ENCODE measurements at regions not wholly inside any gene's neighbourhood (a gene's known extent, or its start where the extent isn't known, plus 50 kb on each side); places are given as distances from the start of the nearest gene placed in this dataset.
A peak's percentile ranks its signal among the peaks of the same experiment; 100 is the strongest.
"Not testable (repeated sequence)": the region's sequence is repeated elsewhere in the genome, so short reads cannot be mapped to it uniquely, and the experiment has no call there.

DNA sequence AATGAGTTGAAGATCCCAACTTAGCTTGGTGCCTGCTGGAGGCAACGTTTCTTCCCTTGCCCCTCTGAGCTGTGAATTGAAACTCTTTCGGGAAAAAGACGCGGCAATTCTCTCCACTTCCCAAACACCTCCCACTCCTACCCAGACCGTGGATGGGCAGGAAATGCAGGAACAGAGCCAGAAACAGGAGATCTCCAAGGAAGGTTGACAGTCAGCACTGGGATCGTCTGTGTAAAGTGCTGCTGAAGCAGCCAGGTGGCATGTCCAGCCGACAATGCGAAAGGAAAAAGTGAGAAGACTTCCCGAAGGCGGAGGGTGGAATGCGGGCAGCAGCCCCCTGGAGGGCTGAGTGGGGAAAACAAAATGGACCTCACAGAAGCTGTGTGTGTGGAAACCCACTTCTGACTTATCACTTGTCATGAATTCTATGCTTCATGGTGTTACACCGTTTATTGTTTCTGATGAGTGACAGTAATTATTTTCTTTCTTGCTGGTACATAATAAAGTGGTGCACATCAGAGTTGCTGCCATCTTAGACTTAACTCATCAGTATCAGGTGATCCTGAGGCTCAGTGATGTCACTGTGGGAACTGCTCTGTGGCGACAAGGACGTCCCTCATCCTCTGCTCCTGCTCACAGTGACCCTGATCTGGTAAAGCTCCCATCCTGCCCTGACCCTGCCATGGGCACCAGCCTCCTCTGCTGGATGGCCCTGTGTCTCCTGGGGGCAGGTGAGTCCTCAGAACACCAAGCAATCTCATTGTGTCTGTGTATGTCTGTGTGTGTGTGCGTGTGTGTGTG lies 220.5 kb upstream of the PRSS1 start:
- ATAC-seq, result no peak
- TF ChIP-seq, protein P1, sequence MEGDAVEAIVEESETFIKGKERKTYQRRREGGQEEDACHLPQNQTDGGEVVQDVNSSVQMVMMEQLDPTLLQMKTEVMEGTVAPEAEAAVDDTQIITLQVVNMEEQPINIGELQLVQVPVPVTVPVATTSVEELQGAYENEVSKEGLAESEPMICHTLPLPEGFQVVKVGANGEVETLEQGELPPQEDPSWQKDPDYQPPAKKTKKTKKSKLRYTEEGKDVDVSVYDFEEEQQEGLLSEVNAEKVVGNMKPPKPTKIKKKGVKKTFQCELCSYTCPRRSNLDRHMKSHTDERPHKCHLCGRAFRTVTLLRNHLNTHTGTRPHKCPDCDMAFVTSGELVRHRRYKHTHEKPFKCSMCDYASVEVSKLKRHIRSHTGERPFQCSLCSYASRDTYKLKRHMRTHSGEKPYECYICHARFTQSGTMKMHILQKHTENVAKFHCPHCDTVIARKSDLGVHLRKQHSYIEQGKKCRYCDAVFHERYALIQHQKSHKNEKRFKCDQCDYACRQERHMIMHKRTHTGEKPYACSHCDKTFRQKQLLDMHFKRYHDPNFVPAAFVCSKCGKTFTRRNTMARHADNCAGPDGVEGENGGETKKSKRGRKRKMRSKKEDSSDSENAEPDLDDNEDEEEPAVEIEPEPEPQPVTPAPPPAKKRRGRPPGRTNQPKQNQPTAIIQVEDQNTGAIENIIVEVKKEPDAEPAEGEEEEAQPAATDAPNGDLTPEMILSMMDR (IDR thresholded peaks at IDR 0.05), result no peak
- intact Hi-C loops (cut with DNase I, micrococcal nuclease), result no loop called here
- no peak for DNase-seq
- H3K9me3 ChIP-seq, result no peaks in the 10 kb centered on the region
- H3K4me1 ChIP-seq (ENCODE audit: low read depth), result no peaks in the 10 kb centered on the region
- no peaks in the 10 kb centered on the region for H3K36me3 ChIP-seq (ENCODE audit: low read depth)
- no peak overlapping the region for H3K4me3 ChIP-seq

DNA sequence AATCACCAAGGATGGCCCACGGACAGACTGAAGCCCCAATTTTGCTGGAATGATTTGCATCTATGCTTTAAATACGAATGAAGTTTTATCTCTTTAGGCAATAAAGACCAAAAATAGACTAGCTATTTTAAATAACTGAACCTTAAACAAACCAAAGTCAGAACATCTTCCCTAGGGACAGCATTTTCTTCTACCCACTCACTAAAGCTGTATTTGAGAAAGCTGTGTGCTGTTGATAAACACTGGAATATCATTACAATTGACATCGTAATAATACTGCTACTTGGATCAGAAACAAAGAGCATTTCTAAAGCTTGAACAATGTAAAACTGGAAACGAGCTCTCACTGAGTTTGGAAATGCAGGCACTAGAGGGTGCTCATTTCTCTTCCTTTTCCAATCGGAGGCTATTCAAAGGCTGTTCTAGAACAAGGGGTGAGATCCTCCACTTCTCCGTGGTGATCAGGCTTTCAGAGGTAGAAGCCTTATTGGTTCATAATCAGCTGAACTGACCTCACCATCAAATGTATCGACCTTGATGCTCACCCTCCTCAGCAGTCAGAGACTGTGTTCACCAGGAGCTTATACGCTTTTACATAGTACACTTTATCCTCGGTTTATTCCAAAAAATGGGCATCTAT lies 225.3 kb upstream of the PRSS1 start:
- no peak for DNase-seq
- ATAC-seq, result no peak
- Histone ChIP-seq H3K4me1 (ENCODE audit: low read depth) (peaks cover 7% of the 10 kb centered on the region), H3K9me3 (no peaks in the 10 kb centered on the region), H3K4me3 (no peak overlapping the region), H3K36me3 (ENCODE audit: low read depth) (no peaks in the 10 kb centered on the region)
- intact Hi-C loops (cut with DNase I, micrococcal nuclease), result no loop called here
- TF ChIP-seq, protein P1 (IDR thresholded peaks at IDR 0.05), result no peak

DNA sequence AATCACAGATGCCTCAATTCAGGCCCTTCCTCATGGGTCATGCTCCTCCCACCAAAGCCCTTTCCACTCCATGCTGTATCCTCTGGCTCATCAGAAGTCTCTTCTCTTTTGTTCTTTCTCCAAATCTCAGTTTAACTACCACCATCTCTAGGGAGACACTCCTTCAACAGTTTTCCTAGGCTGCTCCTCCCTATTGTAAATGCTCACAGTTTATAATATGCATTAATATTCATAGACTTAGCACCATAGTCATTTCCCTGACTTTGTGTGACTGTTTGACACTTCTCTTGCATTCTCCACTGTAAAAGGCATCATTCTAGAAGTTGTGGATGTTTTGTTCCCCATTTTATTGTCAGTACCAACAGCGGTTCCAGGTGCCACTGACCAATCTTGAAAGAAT lies 226.5 kb upstream of the PRSS1 start:
- Histone ChIP-seq H3K9me3 (no peaks in the 10 kb centered on the region), H3K4me1 (ENCODE audit: low read depth) (peaks cover 7% of the 10 kb centered on the region), H3K36me3 (ENCODE audit: low read depth) (no peaks in the 10 kb centered on the region), H3K4me3 (no peak overlapping the region)
- TF ChIP-seq, protein P1 (IDR thresholded peaks at IDR 0.05), result no peak
- ATAC-seq, result no peak
- DNase-seq, result no peak
- intact Hi-C loops (cut with DNase I, micrococcal nuclease), result no loop called here

DNA sequence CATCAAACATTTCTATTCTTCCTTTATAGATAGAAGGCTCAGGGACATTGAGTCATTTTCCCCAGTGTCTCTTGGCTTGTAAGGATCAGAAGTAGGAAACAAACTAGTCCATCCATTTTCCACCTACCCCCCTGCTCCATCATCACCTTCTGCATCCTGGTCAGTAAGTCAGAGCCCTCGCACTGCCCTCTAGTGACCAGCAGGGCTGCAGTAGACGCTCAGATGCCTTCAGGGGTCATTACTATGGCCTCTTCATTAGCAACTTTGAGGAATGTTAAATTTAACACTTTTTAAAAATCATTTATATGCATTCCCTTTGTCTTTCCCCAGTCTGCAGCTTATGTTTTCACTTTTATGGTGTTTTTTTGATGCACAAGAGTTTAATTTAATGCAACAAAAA lies 228.4 kb upstream of the PRSS1 start:
- DNase-seq (peak in 1 of 3 donors; percentile 56), ATAC-seq (peak; percentile 59)
- intact Hi-C loops (cut with DNase I, micrococcal nuclease); H3K4me3 ChIP-seq; H3K9me3 ChIP-seq; H3K36me3 ChIP-seq (ENCODE audit: low read depth): not testable (repeated sequence)
- peaks cover 11% of the 10 kb centered on the region for H3K4me1 ChIP-seq (ENCODE audit: low read depth)

DNA sequence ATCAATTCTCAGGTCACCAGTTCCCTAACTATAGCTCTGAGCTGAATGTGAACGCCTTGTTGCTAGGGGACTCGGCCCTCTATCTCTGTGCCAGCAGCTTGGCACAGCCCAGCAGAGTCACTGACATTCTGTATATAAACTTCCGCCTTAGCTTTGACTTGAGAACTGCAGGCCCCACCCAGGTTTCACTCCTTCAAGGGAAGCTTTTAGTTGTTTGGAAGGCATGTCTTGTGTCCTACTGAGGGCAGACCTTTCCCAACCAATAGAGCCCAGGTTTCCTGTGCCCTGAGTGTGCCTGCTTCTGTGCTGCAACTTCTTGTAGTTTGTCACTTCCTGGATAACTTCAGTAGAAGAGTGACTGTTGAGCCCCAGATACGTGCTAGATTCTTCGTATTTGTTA lies 228.8 kb upstream of the PRSS1 start:
- H3K36me3 ChIP-seq (ENCODE audit: low read depth); H3K9me3 ChIP-seq; intact Hi-C loops (cut with DNase I, micrococcal nuclease); H3K4me3 ChIP-seq: not testable (repeated sequence)
- H3K4me1 ChIP-seq (ENCODE audit: low read depth), result peaks cover 13% of the 10 kb centered on the region
- peak; percentile 63 to 75 (median 64) for DNase-seq
- ATAC-seq, result peak; percentile 92

DNA sequence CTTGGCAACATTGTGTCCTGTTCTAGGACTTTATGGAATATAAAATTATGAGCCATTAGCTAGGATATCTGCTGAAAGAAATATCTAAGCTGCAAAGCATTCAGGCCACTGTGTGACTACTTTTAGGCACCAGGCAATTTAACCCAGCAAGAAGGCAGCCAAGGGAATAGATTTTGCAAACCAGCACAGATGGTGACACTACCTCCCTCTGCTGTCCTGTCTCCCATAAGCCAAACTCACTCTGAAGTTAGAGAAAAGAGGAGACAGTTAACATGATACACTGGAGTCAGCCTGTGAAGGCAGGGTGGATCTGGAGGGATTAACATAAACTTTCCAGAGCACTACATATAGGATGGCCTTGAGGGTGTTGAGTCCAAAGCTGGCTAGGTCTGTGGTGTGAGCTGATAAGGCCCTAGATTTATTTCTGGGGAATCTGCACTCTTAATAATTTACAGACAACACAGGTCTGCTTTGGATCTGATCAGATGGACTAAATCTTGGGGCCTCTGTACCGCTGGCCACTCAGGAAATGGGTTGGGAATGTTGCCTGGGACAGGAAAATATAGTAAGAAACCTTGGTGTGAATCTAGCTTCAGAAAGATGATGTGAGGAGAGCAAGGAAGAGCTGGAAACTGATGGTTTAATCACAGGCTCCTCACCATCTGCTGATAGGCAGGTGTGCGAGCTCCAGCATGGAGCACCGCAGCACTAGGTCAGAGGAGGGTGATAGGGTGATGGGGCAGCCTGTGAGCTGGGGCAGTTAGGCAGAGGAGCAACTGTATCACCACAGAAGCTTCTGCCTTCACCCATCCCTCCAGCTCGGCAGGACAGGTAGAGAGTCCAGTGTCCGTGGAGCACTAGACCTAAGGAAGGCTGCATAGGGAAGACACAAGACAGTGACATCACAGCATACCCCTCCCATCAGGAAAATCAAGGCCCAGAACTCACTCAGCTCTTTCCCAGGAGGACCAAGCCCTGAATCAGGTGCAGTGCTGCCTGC lies 229.9 kb upstream of the PRSS1 start:
- ATAC-seq (peak; percentile 1), DNase-seq (no peak)
- Histone ChIP-seq H3K9me3 (no peaks in the 10 kb centered on the region), H3K36me3 (ENCODE audit: low read depth) (no peaks in the 10 kb centered on the region), H3K4me1 (ENCODE audit: low read depth) (peaks cover 13% of the 10 kb centered on the region), H3K4me3 (no peak overlapping the region)
- TF ChIP-seq, protein P1 (IDR thresholded peaks at IDR 0.05), result no peak
- intact Hi-C loops (cut with DNase I, micrococcal nuclease), result no loop called here

Data from mucosa of descending colon (tissue), 3 donors.